Hematopoietic multipotent progenitor cell treated with erythropoietin and hydrocortisone succinate and interleukin-3 and kit ligand, for 4 days (in vitro differentiated cells): ENCODE measurements at regions not wholly inside any gene's neighbourhood (a gene's known extent, or its start where the extent isn't known, plus 50 kb on each side); places are given as distances from the start of the nearest gene placed in this dataset.

Experiments used
- DNase-seq: peaks from one replicate; pipeline ENCODE4 v3.0.0-alpha.2; 2015

DNA sequence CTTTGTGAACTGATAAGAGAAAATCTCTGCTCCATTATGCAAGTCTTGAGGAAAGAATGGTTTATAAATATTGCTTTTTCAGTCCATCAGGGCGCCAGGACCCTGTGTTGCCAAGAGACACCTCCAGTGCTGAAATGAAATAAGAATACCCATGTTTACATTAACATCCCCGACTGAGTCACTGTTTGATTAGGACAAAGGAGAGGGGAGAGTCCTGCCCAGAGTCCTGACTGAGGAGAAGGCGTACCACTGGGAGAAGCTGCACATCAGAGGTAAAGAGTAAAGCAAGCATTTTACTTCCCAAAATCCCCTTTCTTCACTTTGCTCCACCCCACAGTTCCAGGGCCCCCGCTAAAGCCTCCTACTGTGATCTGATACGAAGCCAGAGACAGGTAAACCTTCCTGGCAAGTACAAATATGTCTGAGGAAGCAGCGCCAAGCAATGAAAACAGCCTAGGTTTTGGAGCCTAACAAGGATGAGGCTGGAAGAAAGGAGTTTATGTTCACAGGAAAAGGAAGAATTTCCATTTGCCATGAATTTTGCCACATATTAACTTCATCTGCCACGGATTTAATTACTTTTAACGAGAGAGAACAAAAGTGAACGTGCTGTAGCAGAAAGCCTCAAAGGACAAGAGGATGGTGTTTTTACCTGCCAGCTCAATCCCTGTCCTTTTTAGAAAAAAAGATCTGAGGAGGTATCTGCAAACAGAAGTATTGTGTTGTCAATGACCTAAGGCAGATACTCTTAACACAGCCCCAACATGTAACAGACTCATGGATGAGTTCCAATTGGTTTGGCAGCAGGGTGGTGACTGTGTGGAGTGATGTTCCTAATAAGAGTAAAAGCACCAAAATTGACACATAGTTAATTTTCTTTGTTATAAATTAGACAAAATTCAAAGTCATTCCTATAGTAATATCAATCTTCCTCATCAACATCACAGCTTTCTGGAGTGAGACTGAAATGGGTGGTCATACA lies 209.4 kb upstream of the TLE4 start:
- DNase-seq, result no peak

GRCh38 chr9:79369676-79370075 lies 202.1 kb upstream of the TLE4 start:
- DNase-seq, result no peak

DNA sequence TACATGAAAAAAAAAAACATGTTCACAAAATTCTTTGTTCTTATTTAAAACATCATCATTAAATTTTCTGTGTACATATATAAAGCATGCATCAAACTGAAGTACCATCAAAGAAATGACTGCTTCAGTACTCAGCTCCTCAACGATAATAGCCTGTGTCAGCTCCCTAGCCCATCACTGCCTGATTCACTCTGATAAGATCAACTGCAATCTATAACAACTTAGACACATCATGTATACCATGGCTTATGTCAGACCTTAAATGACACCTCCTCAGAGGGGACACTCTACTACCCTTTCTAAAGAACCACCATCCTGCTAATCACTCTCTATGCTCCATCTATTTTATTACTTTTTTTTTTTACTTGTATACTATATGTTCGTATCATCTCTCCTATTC lies 200.5 kb upstream of the TLE4 start:
- no peak for DNase-seq

GRCh38 chr9:79371948-79372555 lies 199.7 kb upstream of the TLE4 start:
- DNase-seq, result no peak

DNA sequence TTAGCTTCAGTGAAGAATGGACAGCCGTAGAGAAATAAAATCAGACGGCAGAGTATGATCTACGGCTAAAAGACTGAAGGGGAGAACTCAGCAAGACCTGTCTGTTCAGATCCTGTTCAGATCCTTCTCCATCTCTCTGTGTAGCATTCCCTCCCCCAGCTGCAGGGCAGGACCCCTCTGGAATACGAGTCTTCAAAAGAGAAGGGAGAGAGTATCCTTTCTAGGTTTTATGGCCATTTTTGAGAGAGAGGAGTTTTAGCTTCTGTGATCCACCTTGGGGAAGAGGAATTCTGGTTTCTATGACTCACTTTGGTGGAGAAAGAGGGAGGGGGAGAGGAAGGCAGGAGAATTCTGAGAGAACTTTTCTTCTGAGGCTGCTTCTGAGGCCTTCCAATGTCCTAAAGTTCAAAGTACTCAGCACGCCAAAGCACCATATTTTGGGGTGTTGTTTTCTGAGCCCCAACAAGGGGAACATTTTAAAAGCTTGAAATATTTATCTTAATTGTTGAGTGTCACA lies 194.4 kb upstream of the TLE4 start:
- no peak for DNase-seq

GRCh38 chr9:79378107-79378506 lies 193.7 kb upstream of the TLE4 start:
- no peak for DNase-seq

- DNase-seq, result no peak
Observed at GRCh38 chr9:79382044-79382443, 189.7 kb upstream of the TLE4 start.

- no peak for DNase-seq
Observed at GRCh38 chr9:79382458-79382857, 189.3 kb upstream of the TLE4 start.

DNA sequence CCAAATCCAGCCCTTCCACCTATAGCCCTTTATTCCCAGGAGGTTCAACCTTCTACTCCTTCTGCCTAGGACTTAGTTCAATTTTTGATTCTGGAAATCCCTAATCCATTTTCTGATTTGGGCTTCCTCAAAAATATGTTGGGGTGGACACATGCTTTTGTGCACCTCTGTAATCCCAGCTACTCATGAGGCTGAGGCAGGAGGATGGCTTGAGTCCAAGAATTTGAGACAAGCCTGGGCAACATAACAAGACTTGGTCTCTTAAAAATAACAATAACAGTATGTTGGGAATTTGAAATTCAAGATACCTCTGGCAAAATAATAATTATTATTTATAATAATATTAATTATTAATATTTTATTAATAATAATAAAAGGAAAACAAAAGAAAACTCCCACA lies 188.7 kb upstream of the TLE4 start:
- DNase-seq, result no peak

DNA sequence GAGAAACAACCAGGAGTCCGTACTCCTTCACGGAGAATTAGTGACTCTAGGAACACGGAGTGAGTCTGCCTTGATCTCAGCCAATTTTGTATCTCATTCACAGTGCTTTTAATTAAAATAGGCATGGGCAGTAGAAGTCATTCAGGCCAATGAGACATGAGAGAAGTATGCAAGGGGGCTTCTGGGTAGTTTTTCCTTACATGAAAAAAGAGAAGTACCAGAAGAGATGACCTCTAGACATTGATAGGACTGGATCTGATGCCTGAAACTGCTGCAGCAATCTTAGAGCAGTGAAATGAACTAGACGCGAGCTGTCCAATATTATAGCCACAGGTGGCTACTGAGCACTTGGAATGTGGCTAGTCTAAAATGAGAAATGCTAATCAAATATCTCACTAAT lies 187.7 kb upstream of the TLE4 start:
- no peak for DNase-seq

DNA sequence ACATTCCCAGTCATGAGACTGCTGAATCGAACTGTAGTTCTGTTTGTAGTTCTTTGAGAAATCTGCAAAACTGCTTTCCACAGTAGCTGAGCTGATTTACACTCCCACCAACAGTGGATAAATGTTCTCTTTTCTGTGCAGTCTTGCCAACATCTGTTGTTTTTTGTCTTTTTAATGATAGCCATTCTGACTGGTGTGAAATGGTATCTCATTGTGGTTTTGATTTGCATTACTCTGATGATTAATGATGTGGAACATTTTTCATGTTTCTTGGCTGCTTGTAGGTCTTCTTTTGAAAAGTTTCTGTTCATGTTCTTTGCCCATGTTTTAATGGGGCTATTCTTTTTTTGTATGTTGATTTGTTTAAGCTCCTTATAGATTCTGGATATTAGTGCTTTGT lies 187.3 kb upstream of the TLE4 start:
- DNase-seq, result no peak

- no peak for DNase-seq
Observed at GRCh38 chr9:79387101-79387835, 184.5 kb upstream of the TLE4 start.

- no peak for DNase-seq
Observed at GRCh38 chr9:79390077-79390698, 181.6 kb upstream of the TLE4 start.

- DNase-seq, result no peak
Observed at GRCh38 chr9:79390781-79391770, 180.7 kb upstream of the TLE4 start.

GRCh38 chr9:79395228-79395627 lies 176.5 kb upstream of the TLE4 start:
- DNase-seq, result no peak

DNA sequence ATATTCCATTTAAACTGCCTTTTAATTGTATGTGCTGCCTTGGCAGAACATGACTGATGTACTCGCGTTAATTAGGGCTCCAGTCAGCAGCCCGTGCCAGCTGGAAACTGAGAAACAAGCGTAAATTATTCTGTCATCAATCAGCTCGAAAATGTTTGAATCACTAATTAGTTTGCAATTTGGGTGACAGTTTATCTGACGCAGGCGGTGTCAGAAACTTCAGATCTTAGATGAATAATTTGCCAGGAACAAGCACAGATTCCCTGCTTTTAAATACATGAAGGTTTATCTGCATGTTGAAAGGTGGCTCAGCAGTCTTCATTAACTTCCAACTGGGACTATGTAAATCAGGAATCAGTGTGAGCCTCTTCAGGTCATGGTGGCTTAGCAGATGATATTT lies 176.0 kb upstream of the TLE4 start:
- DNase-seq, result no peak

- DNase-seq, result no peak
Observed at GRCh38 chr9:79396168-79396567, 175.6 kb upstream of the TLE4 start.

DNA sequence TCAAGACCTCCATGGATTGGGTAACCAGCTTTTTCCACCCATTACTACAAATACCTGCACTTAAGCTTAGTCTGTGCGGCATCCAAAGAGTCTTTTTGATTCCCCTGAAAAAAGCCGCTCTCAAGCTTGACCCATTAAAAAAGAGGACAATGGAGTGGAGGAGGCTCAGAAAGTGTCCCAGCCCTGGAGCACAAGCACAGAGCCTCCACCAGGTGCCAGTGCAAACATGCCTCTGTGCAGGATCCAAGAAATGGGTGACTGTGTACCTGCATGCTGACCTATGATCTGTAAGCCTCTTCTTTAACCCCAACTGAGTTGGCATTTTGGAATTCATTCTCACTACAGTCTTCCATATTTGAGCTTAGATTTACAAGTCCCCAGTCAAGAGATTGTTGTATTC lies 168.3 kb upstream of the TLE4 start:
- no peak for DNase-seq

- DNase-seq, result no peak
Observed at GRCh38 chr9:79408200-79408599, 163.6 kb upstream of the TLE4 start.

- DNase-seq, result no peak
Observed at GRCh38 chr9:79408617-79409016, 163.1 kb upstream of the TLE4 start.

GRCh38 chr9:79409182-79409823 lies 162.5 kb upstream of the TLE4 start:
- no peak for DNase-seq
